ENCODE measurements at regions not wholly inside any gene's neighbourhood (a gene's known extent, or its start where the extent isn't known, plus 50 kb on each side); places are given as distances from the start of the nearest gene placed in this dataset.

GRCh38 chr9:31745886-31746285, 638.6 kb upstream of the ACO1 start:
- TF ChIP-seq, protein P1, sequence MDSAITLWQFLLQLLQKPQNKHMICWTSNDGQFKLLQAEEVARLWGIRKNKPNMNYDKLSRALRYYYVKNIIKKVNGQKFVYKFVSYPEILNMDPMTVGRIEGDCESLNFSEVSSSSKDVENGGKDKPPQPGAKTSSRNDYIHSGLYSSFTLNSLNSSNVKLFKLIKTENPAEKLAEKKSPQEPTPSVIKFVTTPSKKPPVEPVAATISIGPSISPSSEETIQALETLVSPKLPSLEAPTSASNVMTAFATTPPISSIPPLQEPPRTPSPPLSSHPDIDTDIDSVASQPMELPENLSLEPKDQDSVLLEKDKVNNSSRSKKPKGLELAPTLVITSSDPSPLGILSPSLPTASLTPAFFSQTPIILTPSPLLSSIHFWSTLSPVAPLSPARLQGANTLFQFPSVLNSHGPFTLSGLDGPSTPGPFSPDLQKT (IDR thresholded peaks at IDR 0.05; ENCODE audit: borderline replicate concordance, low read depth, low read length) = no peak
- TF ChIP-seq REST (tag by site-specific recombination; IDR thresholded peaks at IDR 0.05) (no peak), ZNF398 (tag by site-specific recombination; IDR thresholded peaks at IDR 0.05) (no peak), ZNF571 (tag by site-specific recombination; IDR thresholded peaks at IDR 0.05) (no peak), ZNF221 (tag by site-specific recombination; IDR thresholded peaks at IDR 0.05; ENCODE audit: borderline replicate concordance) (no peak), ZNF121 (tag by site-specific recombination; IDR thresholded peaks at IDR 0.05) (no peak), ZNF146 (tag by site-specific recombination; IDR thresholded peaks at IDR 0.05) (no peak)
- TF ChIP-seq, protein P2, sequence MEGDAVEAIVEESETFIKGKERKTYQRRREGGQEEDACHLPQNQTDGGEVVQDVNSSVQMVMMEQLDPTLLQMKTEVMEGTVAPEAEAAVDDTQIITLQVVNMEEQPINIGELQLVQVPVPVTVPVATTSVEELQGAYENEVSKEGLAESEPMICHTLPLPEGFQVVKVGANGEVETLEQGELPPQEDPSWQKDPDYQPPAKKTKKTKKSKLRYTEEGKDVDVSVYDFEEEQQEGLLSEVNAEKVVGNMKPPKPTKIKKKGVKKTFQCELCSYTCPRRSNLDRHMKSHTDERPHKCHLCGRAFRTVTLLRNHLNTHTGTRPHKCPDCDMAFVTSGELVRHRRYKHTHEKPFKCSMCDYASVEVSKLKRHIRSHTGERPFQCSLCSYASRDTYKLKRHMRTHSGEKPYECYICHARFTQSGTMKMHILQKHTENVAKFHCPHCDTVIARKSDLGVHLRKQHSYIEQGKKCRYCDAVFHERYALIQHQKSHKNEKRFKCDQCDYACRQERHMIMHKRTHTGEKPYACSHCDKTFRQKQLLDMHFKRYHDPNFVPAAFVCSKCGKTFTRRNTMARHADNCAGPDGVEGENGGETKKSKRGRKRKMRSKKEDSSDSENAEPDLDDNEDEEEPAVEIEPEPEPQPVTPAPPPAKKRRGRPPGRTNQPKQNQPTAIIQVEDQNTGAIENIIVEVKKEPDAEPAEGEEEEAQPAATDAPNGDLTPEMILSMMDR (tag by site-specific recombination; IDR thresholded peaks at IDR 0.05) = no peak
- TF ChIP-seq, protein P3, sequence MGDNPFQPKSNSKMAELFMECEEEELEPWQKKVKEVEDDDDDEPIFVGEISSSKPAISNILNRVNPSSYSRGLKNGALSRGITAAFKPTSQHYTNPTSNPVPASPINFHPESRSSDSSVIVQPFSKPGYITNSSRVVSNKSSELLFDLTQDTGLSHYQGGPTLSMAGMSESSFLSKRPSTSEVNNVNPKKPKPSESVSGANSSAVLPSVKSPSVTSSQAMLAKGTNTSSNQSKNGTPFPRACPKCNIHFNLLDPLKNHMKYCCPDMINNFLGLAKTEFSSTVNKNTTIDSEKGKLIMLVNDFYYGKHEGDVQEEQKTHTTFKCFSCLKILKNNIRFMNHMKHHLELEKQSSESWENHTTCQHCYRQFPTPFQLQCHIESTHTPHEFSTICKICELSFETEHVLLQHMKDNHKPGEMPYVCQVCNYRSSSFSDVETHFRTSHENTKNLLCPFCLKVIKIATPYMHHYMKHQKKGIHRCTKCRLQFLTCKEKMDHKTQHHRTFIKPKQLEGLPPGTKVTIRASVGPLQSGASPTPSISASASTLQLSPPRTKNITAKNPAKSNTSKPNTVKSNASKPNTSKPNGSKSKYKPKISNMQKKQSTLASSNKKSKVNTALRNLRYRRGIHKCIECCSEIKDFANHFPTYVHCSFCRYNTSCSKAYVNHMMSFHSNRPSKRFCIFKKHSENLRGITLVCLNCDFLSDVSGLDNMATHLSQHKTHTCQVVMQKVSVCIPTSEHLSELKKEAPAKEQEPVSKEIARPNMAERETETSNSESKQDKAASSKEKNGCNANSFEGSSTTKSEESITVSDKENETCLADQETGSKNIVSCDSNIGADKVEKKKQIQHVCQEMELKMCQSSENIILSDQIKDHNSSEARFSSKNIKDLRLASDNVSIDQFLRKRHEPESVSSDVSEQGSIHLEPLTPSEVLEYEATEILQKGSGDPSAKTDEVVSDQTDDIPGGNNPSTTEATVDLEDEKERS (tag by site-specific recombination; IDR thresholded peaks at IDR 0.05) = no peak

Data from HEK293 (cell line).